SK-N-SH treated with all-trans-retinoic acid at 6 μM for 48 hours (cell line): ENCODE measurements at regions not wholly inside any gene's neighbourhood (a gene's known extent, or its start where the extent isn't known, plus 50 kb on each side); places are given as distances from the start of the nearest gene placed in this dataset.

ENCODE experiments used
- BACH2 ChIP-seq: fragments of 250-450 bp; sonication (Bioruptor Pico); IDR thresholded peaks from 2 replicates; pipeline ENCODE4 v1.9.0; 2021; ENCODE audit warnings: mild to moderate bottlenecking, borderline replicate concordance
- GLIS3 ChIP-seq: fragments of 250-450 bp; sonication (Bioruptor Pico); IDR thresholded peaks from 2 replicates; pipeline ENCODE4 v1.5.0; 2020; ENCODE audit warnings: mild to moderate bottlenecking, moderate library complexity
- ISL1 ChIP-seq: fragments of 250-450 bp; sonication (Bioruptor Pico); IDR thresholded peaks from 2 replicates; pipeline ENCODE4 v2.1.2; 2022; ENCODE audit warnings: mild to moderate bottlenecking, moderate library complexity
- TOX ChIP-seq: fragments of 250-450 bp; sonication (Bioruptor Pico); IDR thresholded peaks from 2 replicates; pipeline ENCODE4 v1.8.0; 2021; ENCODE audit warnings: mild to moderate bottlenecking, moderate library complexity, borderline replicate concordance
- ZFP3 ChIP-seq: fragments of 250-450 bp; sonication (Bioruptor Pico); IDR thresholded peaks from 2 replicates; pipeline ENCODE4 v1.5.0; 2020; ENCODE audit warnings: mild to moderate bottlenecking, moderate library complexity
- ZFP30 ChIP-seq: fragments of 450-650 bp; formaldehyde crosslinking; IDR thresholded peaks from 2 replicates; pipeline ENCODE4 v1.5.0; 2022; ENCODE audit warnings: mild to moderate bottlenecking, moderate library complexity
- TF ChIP-seq, protein P1 (sequence below): fragments of 250-450 bp; sonication (Bioruptor Pico); IDR thresholded peaks from 2 replicates; pipeline ENCODE4 v1.8.0; 2020; ENCODE audit warnings: mild to moderate bottlenecking, moderate library complexity, borderline replicate concordance

DNA sequence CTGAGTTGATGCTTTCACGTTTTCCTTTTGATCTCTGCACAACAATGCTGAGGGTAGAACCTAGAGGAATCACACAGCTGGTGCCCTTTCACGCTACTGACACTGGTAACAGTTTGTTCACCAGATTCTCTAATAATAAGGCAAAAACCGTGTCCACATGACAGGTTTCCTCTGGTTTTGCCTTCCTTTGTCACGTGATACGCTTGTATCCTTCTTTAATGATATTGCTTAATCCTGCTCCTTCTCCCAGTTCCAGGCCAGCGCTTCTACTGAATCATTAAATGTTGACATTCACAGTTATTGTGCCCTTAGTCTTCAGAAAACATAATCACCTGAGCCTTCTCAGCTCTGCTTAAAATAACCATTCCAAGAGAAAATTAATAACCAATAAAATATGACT, 978.2 kb upstream of the NCAM2 start:
- TF ChIP-seq BACH2 (CRISPR knock-in tag): no peak
- TF ChIP-seq TOX (CRISPR knock-in tag): no peak
- TF ChIP-seq, protein P1, sequence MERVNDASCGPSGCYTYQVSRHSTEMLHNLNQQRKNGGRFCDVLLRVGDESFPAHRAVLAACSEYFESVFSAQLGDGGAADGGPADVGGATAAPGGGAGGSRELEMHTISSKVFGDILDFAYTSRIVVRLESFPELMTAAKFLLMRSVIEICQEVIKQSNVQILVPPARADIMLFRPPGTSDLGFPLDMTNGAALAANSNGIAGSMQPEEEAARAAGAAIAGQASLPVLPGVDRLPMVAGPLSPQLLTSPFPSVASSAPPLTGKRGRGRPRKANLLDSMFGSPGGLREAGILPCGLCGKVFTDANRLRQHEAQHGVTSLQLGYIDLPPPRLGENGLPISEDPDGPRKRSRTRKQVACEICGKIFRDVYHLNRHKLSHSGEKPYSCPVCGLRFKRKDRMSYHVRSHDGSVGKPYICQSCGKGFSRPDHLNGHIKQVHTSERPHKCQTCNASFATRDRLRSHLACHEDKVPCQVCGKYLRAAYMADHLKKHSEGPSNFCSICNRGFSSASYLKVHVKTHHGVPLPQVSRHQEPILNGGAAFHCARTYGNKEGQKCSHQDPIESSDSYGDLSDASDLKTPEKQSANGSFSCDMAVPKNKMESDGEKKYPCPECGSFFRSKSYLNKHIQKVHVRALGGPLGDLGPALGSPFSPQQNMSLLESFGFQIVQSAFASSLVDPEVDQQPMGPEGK (CRISPR knock-in tag): no peak
- TF ChIP-seq ZFP3 (CRISPR knock-in tag): no peak
- no peak for TF ChIP-seq GLIS3 (CRISPR knock-in tag)
- no peak for TF ChIP-seq ISL1 (CRISPR knock-in tag)
- TF ChIP-seq ZFP30 (CRISPR knock-in tag): no peak
